GM21447 (cell line): ENCODE measurements at regions not wholly inside any gene's neighbourhood (a gene's known extent, or its start where the extent isn't known, plus 50 kb on each side); places are given as distances from the start of the nearest gene placed in this dataset.

Source experiments
- ATAC-seq: cut with Tn5 transposase; IDR thresholded peaks from one replicate; pipeline ENCODE4 v1.9.1; 2021; ENCODE audit not compliant: unreplicated experiment

DNA sequence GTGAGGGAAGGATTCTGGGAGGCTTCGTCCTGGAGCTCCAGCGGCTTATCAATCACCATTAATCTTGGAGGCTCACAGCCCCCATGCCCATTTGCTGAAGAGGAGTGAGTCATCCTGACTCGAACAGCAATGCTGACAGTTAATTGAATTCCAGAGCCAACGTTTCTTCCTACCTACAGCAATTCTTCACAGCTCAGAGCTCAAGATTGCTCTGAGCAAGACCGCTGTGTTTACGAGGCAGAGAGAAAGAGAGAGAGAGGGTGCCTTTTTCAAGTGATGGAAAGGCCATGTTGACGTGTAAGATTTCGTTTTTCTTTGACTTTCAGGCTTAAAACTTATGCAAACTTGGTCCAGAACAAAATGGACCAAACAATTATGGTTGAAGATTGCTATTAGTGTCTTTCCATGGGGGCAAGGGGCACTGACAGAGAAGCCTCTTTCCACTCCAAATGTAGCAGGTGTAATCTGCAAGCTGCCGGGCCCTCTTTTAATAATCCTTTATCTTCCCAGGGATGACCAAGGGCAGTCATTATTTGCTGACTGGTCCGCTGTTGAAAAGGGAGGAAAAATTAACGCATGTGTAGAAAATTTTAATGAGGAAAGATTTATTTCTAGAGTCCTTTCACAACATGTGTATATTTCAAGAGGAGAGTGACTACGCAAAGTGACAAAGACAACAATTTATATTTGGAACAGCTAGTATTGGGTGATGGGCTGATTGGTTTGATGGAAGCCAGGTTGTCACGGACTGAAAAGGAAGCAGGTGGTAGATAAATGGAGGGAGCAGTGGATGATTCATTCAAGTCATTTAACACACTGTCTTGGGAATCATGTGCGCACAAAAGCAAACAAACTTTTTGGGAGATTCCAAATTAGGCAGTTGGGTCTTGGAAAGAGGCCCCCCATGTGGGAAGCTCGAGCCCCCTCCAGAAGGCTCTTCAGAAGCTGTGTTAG is 136.1 kb upstream of the IRF2BP2 start:
- ATAC-seq, result no peak

DNA sequence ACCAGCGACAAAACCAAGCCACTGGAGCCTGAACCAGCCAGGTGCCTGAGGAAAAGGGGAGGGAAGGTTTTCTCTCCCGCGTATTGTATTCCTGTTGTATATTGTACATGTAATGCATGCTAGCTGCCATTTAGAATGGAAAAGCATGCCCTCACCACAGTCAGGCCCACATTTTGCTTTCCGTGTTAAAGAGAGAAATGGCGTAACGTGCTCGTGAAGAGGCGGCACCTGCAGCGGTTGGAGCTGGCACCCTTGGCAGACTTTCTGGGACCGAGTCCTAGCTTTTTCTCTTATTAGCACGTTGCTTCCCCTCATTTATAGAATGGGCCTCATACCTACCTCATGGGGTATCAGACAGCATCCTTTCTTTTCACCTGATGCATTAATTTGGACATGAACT is 135.3 kb upstream of the IRF2BP2 start:
- ATAC-seq, result no peak

GRCh38 chr1:234743791-234744611 is 134.0 kb upstream of the IRF2BP2 start:
- ATAC-seq, result no peak

GRCh38 chr1:234742622-234743021 is 132.6 kb upstream of the IRF2BP2 start:
- no peak for ATAC-seq

DNA sequence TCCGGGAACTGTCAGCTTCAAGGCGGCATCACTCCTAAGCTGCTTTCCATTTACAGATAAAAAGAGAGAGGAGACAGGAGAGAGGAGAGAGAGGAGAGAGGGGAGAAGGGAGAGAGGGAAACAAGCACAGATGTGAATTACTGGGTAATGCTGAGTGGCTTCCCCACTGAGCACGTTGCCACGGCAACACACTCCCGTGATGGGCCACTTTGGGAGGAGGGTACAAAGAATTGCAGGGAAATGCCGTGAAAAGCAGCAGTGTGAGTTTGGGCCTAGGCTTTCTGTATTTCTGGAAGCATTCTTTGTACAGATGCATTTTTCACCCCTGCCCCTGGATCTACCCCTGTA is 128.0 kb upstream of the IRF2BP2 start:
- no peak for ATAC-seq

GRCh38 chr1:234735916-234736315 is 125.9 kb upstream of the IRF2BP2 start:
- no peak for ATAC-seq

GRCh38 chr1:234735476-234735875 is 125.5 kb upstream of the IRF2BP2 start:
- ATAC-seq, result no peak

GRCh38 chr1:234734869-234735268 is 124.9 kb upstream of the IRF2BP2 start:
- ATAC-seq, result no peak

DNA sequence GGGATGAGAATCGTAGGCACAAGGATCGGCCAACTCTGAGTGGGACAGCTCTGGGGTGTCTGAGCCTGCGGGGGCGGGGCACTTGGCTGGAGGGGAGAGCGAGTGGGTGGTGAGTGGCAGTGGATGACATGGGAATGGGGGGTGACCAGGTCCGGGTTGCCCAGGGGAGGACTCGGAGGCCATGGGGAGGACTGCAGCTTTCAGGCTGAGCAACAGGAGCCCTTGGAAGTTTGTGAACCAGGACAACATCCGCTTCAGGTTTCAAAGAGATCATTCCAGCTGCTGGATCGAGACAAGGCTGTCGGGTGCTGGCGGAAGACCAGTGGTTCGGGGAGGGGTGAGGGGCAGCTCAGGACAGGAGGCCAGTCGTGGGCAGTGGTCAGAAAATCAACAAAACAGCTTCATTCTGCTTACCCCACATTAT is 124.4 kb upstream of the IRF2BP2 start:
- ATAC-seq, result no peak

GRCh38 chr1:234733427-234733826 is 123.4 kb upstream of the IRF2BP2 start:
- ATAC-seq, result no peak

GRCh38 chr1:234732671-234733390 is 122.9 kb upstream of the IRF2BP2 start:
- ATAC-seq, result no peak

DNA sequence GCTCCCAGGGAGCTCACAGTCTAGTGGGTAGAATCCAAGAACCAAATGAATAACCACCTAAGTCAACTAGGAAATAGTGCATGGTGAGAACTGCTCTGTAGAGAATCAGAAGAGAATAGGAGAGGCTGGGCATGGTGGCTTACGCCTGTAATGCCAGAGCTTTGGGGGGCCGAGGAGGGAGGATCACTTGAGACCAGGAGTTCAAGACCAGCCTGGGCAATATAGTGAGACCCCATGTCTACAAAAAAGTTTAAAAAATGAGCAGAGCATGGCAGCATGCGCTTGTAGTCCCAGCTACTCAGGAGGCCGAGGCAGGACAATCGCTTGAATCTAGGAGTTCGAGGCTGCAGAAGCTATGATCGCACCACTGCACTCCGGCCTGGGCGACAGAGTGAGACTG is 122.3 kb upstream of the IRF2BP2 start:
- no peak for ATAC-seq

DNA sequence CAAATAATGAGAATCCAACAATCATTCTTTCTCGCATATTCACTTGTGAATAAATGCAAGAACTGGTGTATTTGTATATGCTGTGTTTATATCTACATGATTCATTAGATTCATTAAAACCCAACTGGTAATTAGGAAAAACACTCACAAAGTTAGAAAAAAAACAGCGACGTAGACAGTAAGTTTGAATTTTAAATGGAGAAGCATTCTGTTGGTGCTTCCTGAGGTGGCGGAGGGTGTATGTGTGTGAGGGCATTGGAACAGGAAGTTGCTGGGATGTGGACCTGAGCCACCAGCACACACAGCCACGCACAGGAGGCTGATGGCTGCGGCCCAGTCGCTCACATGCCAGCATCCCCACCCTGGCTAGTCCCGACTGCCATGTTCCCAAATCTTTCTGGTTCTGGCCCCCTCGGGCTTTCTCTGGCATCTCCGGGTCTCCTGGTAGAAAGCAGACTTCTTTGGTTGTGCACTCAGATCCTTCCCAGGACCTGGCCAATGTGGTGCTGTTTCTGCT is 121.6 kb upstream of the IRF2BP2 start:
- peak; percentile 28 for ATAC-seq

DNA sequence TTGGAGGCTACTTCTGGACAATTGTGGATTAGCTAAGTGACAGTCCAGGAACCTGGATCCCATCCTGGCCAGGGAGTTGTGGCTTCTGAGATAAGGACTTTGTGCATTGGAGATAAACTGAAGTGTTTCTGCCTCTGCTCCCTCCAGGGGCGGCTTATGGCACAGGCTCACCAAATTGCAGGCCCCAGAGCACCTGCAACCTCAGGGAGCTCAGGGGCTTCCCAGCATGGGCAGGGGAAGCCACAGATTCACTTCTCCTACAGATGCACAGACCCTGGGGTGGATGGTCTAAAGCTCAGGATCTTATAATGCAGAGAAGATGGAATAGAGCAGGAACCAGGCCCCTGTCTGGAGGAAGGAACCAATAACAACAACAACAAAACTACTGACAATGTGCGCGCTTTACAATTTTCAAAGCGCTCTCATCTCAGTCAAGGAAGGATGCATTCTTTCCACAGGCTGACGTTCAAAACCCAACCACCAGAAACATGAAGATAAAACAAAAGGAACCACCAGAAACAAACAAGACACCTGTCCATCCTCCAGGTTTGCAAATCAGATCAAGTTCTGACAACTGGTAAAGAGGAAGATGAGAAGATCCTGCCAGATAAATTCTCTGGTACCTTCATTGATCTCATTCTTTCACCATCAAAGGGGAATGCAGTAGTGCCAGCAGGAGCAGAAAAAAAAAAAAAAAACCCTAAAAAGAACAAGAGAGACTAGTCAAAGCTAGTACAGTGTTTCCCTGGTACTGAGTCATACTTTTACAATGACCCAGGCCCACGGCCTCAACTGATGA is 121.0 kb upstream of the IRF2BP2 start:
- peak; percentile 55 for ATAC-seq

DNA sequence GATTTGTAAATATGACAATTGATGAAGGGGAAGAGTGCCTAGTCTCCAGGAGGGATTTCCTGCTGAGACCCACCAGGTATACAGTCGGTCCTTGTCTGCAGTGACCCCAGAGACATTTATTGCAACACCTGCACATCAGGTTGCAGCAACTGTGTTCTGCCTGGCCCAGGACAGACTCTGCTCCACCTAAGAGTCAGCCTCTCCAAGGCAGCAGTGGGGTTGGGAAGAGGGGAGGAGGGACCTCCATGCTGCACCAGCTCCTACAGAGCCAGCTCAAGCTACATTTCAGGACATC is 120.4 kb upstream of the IRF2BP2 start:
- no peak for ATAC-seq

- no peak for ATAC-seq
Observed at GRCh38 chr1:234729561-234730474, 119.8 kb upstream of the IRF2BP2 start.

DNA sequence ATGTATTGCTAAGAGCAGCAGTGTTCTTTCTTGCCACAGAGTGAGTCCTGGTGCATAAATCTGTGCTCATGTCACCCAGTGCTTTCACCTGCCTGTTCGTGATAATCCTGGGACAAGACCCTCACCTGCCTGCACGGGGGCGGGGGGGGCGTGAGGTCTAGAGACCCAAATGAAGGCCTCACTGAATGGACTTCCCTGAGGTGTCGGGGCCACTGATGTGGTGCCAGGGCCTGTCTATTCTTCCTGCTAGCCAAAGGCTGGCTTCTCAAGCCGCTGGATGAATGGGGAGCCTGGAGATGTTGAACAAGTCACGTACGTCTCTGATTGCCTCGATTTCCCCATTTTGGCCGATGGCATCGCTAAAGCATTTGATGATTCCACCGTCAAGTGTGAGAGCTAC is 118.8 kb upstream of the IRF2BP2 start:
- no peak for ATAC-seq

DNA sequence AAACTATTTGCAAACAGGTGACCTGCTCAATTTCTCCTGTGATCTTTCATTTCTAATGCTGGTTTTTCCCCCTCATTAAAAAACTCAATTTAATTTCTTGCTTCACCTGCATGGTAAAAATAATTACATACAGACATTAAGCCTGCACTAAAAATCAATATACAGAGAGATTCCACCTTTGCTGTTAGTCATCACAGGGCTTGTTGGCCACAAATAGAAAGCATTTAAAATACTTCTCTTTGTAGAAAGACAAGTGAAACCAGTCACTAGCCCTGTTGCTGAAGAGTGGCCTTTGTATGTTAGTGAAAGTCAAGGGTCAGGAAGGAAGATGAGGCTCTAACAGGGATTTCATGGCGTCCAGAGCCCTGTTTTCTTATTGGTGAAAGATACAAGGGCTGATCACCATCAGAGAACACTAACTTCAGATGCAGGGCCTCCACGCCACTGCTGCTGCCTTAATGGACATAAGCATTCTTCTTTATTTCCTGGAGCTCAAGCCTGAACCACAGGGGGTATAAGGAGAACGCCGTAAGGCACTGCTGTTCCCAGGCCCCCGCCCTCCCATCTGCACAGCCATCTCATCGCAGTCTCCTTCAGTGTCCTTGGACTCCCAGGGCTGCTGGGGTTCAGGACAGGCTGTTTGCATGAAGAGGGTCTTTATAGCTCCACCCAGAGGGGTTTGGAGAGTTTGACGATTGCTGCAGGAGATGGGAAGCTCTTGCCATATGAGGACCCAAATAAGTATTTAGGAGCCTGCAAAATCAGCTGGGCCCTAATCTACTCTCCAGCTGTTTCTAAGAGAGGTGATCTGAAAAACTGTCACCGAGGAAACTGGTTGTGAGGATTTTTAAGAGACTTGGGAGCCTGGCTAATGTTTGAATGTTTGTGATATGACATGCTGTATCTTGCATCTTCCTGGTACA is 117.3 kb upstream of the IRF2BP2 start:
- peak; percentile 25 for ATAC-seq
